ENCODE measurements at regions not wholly inside any gene's neighbourhood (a gene's known extent, or its start where the extent isn't known, plus 50 kb on each side); places are given as distances from the start of the nearest gene placed in this dataset.

- intact Hi-C loops (cut with micrococcal nuclease), result no loop called here
- CTCF ChIA-PET, result no interaction called here
- Mint-ChIP-seq H3K4me3 (ENCODE audit: unreplicated experiment) (no peak overlapping the region), H3K27ac (ENCODE audit: low read depth, unreplicated experiment) (no peak overlapping the region), H3K27me3 (ENCODE audit: insufficient read depth, unreplicated experiment) (peaks cover 42% of the 10 kb centered on the region), H3K9me3 (ENCODE audit: unreplicated experiment) (no peaks in the 10 kb centered on the region), H3K36me3 (ENCODE audit: insufficient read depth, unreplicated experiment) (no peaks in the 10 kb centered on the region), H3K4me1 (ENCODE audit: insufficient read depth, unreplicated experiment) (peaks cover 4% of the 10 kb centered on the region)
- BruUV-seq (replicated peaks), result no TSS peak
- TF ChIP-seq, protein P1, sequence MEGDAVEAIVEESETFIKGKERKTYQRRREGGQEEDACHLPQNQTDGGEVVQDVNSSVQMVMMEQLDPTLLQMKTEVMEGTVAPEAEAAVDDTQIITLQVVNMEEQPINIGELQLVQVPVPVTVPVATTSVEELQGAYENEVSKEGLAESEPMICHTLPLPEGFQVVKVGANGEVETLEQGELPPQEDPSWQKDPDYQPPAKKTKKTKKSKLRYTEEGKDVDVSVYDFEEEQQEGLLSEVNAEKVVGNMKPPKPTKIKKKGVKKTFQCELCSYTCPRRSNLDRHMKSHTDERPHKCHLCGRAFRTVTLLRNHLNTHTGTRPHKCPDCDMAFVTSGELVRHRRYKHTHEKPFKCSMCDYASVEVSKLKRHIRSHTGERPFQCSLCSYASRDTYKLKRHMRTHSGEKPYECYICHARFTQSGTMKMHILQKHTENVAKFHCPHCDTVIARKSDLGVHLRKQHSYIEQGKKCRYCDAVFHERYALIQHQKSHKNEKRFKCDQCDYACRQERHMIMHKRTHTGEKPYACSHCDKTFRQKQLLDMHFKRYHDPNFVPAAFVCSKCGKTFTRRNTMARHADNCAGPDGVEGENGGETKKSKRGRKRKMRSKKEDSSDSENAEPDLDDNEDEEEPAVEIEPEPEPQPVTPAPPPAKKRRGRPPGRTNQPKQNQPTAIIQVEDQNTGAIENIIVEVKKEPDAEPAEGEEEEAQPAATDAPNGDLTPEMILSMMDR (IDR thresholded peaks at IDR 0.05; ENCODE audit: unreplicated experiment), result no peak
- POLR2A ChIA-PET, result no interaction called here
- no peak for DNase-seq (ENCODE audit: unreplicated experiment)
Measured at GRCh38 chr6:95242560-95242959, 334.8 kb upstream of the MANEA start.

DNA sequence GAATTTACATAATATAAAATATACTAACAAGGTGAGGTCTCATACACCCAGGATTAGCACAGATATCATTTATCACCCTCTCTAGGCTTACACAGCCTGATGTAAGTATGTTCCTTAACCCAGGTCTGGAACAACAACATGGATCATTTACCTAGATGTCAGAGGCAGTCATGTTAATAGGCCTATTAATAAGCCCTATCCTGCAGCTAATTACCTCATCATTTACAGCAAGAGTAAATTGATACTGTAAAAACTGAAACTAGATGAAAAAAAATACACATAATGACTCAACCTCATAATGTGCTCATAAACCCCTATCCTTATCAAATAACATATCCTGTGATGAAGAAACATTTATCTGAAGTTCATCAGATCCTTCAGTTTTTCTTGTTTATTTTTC is 334.3 kb upstream of the MANEA start:
- H3K27ac Mint-ChIP-seq (ENCODE audit: low read depth, unreplicated experiment), result no peak overlapping the region
- no TSS peak for BruUV-seq (replicated peaks)
- peaks cover 4% of the 10 kb centered on the region for H3K4me1 Mint-ChIP-seq (ENCODE audit: insufficient read depth, unreplicated experiment)
- TF ChIP-seq, protein P1 (IDR thresholded peaks at IDR 0.05; ENCODE audit: unreplicated experiment), result no peak
- intact Hi-C loops (cut with micrococcal nuclease), result no loop called here
- no peak for DNase-seq (ENCODE audit: unreplicated experiment)
- H3K4me3 Mint-ChIP-seq (ENCODE audit: unreplicated experiment), result no peak overlapping the region
- POLR2A ChIA-PET, result no interaction called here
- CTCF ChIA-PET, result no interaction called here
- no peaks in the 10 kb centered on the region for H3K36me3 Mint-ChIP-seq (ENCODE audit: insufficient read depth, unreplicated experiment)
- H3K27me3 Mint-ChIP-seq (ENCODE audit: insufficient read depth, unreplicated experiment), result peaks cover 37% of the 10 kb centered on the region
- H3K9me3 Mint-ChIP-seq (ENCODE audit: unreplicated experiment), result no peaks in the 10 kb centered on the region

DNA sequence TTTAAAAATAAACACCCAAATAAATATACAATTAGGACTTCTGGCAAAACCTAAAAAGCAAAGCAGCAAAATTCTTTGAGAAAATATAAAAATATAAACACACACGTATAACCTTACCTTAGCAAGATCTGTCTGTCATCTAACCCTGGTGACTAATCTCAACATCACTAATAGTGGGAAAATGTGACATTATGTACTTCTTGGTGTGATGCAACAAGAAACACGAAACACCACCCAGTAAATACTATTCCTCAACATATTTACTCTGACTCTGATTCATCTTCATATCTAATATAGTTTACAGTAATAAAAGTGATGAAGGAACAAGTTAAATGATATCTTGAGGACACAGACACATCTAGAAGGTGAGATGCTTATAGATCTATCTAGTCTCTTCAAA is 332.6 kb upstream of the MANEA start:
- CTCF ChIA-PET, result no interaction called here
- no peaks in the 10 kb centered on the region for H3K36me3 Mint-ChIP-seq (ENCODE audit: insufficient read depth, unreplicated experiment)
- intact Hi-C loops (cut with micrococcal nuclease), result no loop called here
- H3K27ac Mint-ChIP-seq (ENCODE audit: low read depth, unreplicated experiment), result no peak overlapping the region
- peak; percentile 8 for DNase-seq (ENCODE audit: unreplicated experiment)
- no peak overlapping the region for H3K4me3 Mint-ChIP-seq (ENCODE audit: unreplicated experiment)
- peaks cover 4% of the 10 kb centered on the region for H3K4me1 Mint-ChIP-seq (ENCODE audit: insufficient read depth, unreplicated experiment)
- TF ChIP-seq, protein P1 (IDR thresholded peaks at IDR 0.05; ENCODE audit: unreplicated experiment), result no peak
- no TSS peak for BruUV-seq (replicated peaks)
- POLR2A ChIA-PET, result no interaction called here
- peaks cover 21% of the 10 kb centered on the region for H3K27me3 Mint-ChIP-seq (ENCODE audit: insufficient read depth, unreplicated experiment)
- H3K9me3 Mint-ChIP-seq (ENCODE audit: unreplicated experiment), result no peaks in the 10 kb centered on the region

DNA sequence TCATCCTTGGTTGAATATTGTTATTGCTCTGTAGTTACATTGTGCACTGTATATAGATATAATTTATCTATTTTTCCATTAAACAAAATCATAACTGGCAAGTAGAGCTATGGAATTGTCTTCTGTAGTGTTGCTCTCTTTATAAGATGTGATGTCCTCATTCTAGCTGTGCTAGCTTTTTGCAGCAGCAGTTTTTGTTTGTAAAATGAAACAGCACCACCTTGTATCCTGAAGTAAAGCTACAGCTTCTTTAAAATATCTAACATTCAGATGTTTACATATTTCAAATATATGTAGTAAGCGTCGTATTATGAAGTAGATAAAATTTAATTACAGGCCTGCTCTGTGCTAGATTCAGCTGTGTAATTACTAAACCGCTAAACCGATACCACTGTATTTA is 328.8 kb upstream of the MANEA start:
- intact Hi-C loops (cut with micrococcal nuclease), result no loop called here
- Mint-ChIP-seq H3K4me1 (ENCODE audit: insufficient read depth, unreplicated experiment) (peaks cover 4% of the 10 kb centered on the region), H3K27me3 (ENCODE audit: insufficient read depth, unreplicated experiment) (peaks cover 11% of the 10 kb centered on the region), H3K9me3 (ENCODE audit: unreplicated experiment) (no peaks in the 10 kb centered on the region), H3K4me3 (ENCODE audit: unreplicated experiment) (no peak overlapping the region), H3K27ac (ENCODE audit: low read depth, unreplicated experiment) (no peak overlapping the region), H3K36me3 (ENCODE audit: insufficient read depth, unreplicated experiment) (no peaks in the 10 kb centered on the region)
- TF ChIP-seq, protein P1 (IDR thresholded peaks at IDR 0.05; ENCODE audit: unreplicated experiment), result no peak
- DNase-seq (ENCODE audit: unreplicated experiment), result no peak
- no TSS peak for BruUV-seq (replicated peaks)
- ChIA-PET POLR2A (no interaction called here), CTCF (interaction anchor here (0.7 to 1.1 kb wide), 2 partner anchors 10 to 18 kb away, joined by 3 read pairs; no protein-coding TSS in a partner anchor)
